Neural crest cell (in vitro differentiated cells): ENCODE measurements at regions not wholly inside any gene's neighbourhood (a gene's known extent, or its start where the extent isn't known, plus 50 kb on each side); places are given as distances from the start of the nearest gene placed in this dataset.

Experiments
- DNase-seq: peaks from one replicate; pipeline ENCODE4 v3.0.0; 2021; ENCODE audit warnings: low read depth, mixed read lengths, low spot score
- H3K27ac Mint-ChIP-seq: one replicate; pipeline ENCODE4 v1.8.0; 2021; ENCODE audit warnings: mild to moderate bottlenecking, mixed read lengths; ENCODE audit not compliant: unreplicated experiment
- H3K27me3 Mint-ChIP-seq: 2 replicates; pipeline ENCODE4 v1.8.0; 2021; ENCODE audit warnings: low read depth, mild to moderate bottlenecking, mixed read lengths
- H3K36me3 Mint-ChIP-seq: 2 replicates; pipeline ENCODE4 v1.8.0; 2021; ENCODE audit warnings: low read depth, mild to moderate bottlenecking, mixed read lengths
- H3K4me1 Mint-ChIP-seq: 2 replicates; pipeline ENCODE4 v1.8.0; 2021; ENCODE audit warnings: mixed read lengths
- H3K4me3 Mint-ChIP-seq: one replicate; pipeline ENCODE4 v1.8.0; 2021; ENCODE audit warnings: mild to moderate bottlenecking, mixed read lengths
- H3K9me3 Mint-ChIP-seq: 2 replicates; pipeline ENCODE4 v1.8.0; 2021; ENCODE audit warnings: mixed read lengths
- TF ChIP-seq, protein P1 (sequence below): fragments of 200-600 bp; sonication (generic); conservative IDR thresholded peaks from 2 replicates; pipeline ENCODE4 v1.5.0; 2021; ENCODE audit warnings: antibody characterized with exemption, mild to moderate bottlenecking

DNA sequence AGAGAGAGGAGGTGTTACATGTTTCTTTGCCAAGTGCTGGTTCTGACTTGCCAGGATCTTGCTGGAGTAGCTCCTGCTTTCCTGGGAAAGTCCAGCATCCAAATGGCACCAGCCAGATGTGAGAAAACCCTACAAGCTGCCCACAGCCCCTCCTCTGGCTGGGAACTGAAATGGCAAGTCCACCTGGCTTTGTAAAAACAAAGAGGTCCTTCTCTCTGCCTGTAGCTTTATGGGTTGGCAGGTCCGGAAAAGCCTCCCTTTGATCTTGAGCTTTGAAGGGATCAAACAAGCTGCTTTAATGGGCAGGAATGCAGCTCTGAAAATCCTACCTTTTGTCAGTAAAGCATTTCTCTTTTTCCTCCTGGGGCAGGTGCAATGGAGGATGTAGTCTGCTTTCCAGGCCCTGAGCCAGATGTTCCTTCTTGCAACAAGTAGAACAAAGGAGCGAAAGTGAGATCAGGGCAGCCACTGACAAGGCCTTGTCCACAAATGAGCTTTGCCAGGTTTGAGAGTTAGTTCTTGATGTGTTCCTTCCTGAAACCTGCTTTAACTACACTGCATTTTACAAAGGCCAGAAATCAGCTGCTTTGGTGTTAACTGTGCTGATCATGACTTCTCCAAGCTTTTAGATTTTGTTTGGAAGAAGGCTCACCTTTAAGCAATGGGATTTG lies 456.7 kb downstream of the ZNF608 start:
- DNase-seq, result no peak
- Mint-ChIP-seq H3K36me3 (no peaks in the 10 kb centered on the region), H3K27me3 (no peaks in the 10 kb centered on the region), H3K9me3 (no peaks in the 10 kb centered on the region), H3K4me1 (peaks cover 28% of the 10 kb centered on the region), H3K27ac (peak overlapping the region; percentile 63), H3K4me3 (no peak overlapping the region)
- TF ChIP-seq, protein P1, sequence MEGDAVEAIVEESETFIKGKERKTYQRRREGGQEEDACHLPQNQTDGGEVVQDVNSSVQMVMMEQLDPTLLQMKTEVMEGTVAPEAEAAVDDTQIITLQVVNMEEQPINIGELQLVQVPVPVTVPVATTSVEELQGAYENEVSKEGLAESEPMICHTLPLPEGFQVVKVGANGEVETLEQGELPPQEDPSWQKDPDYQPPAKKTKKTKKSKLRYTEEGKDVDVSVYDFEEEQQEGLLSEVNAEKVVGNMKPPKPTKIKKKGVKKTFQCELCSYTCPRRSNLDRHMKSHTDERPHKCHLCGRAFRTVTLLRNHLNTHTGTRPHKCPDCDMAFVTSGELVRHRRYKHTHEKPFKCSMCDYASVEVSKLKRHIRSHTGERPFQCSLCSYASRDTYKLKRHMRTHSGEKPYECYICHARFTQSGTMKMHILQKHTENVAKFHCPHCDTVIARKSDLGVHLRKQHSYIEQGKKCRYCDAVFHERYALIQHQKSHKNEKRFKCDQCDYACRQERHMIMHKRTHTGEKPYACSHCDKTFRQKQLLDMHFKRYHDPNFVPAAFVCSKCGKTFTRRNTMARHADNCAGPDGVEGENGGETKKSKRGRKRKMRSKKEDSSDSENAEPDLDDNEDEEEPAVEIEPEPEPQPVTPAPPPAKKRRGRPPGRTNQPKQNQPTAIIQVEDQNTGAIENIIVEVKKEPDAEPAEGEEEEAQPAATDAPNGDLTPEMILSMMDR, result peak; percentile 42

DNA sequence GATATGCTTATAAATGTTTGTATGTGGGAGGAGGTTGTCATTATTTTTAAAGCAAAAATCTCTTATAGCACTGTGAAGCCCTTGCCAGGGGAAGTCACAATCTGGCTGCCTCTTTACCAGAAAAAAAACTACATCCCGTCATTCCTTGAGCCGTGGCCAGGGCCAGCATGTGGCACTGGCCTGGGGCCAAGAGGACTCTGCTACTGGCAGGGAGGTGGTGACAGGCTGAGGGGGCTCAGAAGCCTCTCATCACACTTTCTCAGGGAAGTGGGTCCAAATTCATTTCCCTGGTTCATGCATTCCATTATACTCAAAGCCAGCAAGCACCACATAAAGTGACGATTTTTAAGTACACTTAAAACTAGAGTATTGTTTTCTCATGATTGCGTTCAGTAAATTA lies 457.3 kb downstream of the ZNF608 start:
- TF ChIP-seq, protein P1, result no peak
- no peaks in the 10 kb centered on the region for H3K36me3 Mint-ChIP-seq
- H3K27ac Mint-ChIP-seq, result peak overlapping the region; percentile 63

DNA sequence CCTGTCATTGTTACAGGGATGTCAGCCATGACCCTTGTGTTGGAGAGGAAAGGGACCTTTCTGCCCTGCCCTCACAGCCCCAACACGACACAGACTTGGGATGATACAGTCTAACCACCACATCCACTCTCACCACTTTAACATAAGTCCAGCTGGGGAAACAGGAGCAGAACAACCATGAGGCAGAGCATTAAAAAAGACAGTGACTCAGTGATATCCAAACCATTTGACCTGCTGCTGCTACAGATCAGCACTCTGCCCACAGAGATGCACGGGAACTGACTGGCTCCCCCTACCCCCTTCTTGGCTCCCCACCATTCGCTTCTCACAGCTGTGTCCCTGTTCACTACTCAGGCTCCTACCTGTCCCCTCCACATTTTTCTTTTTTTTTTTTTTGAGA lies 458.6 kb downstream of the ZNF608 start:
- DNase-seq, result no peak
- Mint-ChIP-seq H3K4me3 (no peak overlapping the region), H3K4me1 (peaks cover 31% of the 10 kb centered on the region), H3K9me3 (no peaks in the 10 kb centered on the region), H3K27ac (peak overlapping the region; percentile 78), H3K36me3 (no peaks in the 10 kb centered on the region), H3K27me3 (no peaks in the 10 kb centered on the region)
- TF ChIP-seq, protein P1, result no peak

More for the DNA sequence above, 457.3 kb downstream of the ZNF608 start:
- Mint-ChIP-seq H3K4me3 (no peak overlapping the region), H3K9me3 (no peaks in the 10 kb centered on the region), H3K27me3 (no peaks in the 10 kb centered on the region), H3K4me1 (peaks cover 28% of the 10 kb centered on the region)
- DNase-seq, result no peak

DNA sequence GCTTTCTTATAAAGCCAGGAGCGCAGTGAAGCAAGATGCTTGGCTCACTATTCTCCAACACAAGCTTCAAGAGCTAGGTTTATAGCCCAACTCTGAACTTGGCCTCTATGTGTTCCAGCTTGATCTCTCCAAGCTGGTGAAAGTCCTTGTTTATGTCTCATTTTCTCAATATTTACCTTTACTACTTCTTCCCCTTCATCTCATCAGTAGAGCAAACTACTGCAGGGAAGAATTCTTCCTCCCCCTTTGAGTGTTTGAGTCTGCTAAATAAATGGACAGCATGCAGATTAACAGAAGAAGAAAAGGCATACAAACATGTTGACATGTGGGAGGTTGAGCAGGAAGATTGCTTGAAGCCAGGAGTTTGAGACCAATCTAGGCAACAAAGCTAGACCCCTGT lies 460.7 kb downstream of the ZNF608 start:
- Mint-ChIP-seq H3K4me1 (peaks cover 25% of the 10 kb centered on the region), H3K27me3 (no peaks in the 10 kb centered on the region), H3K4me3 (no peak overlapping the region), H3K27ac (no peak overlapping the region), H3K36me3 (no peaks in the 10 kb centered on the region), H3K9me3 (no peaks in the 10 kb centered on the region)
- no peak for DNase-seq
- TF ChIP-seq, protein P1, result no peak

DNA sequence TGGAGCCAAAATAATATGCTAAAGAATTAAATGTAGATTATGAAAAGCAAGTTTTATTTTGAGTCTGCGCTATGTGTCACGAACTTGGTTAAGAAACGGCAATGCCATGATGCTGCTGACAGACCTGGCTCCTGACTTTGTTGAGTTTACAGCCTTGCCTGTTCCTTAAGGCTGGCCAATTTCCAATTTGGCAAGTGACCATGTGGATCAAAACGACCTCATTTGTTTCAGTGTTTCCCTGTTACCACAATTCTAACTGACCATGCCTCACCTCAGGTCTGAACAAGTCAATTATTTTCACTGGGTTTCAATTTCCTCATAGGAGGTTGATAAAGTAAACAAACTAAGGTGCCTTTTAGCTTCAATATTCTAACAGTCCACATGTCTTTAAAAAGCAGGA lies 461.4 kb downstream of the ZNF608 start:
- Mint-ChIP-seq H3K4me1 (peaks cover 19% of the 10 kb centered on the region), H3K27ac (no peak overlapping the region), H3K9me3 (no peaks in the 10 kb centered on the region), H3K36me3 (no peaks in the 10 kb centered on the region), H3K27me3 (no peaks in the 10 kb centered on the region), H3K4me3 (no peak overlapping the region)
- TF ChIP-seq, protein P1, result no peak
- DNase-seq, result no peak
